RPMI7951 (cell line): ENCODE measurements at regions not wholly inside any gene's neighbourhood (a gene's known extent, or its start where the extent isn't known, plus 50 kb on each side); places are given as distances from the start of the nearest gene placed in this dataset.
"Not testable (repeated sequence)": the region's sequence is repeated elsewhere in the genome, so short reads cannot be mapped to it uniquely, and the experiment has no call there.

Source experiments
- DNase-seq: peaks from one replicate; pipeline ENCODE4 v3.0.0-alpha.2; 2012; ENCODE audit warnings: low read depth

DNA sequence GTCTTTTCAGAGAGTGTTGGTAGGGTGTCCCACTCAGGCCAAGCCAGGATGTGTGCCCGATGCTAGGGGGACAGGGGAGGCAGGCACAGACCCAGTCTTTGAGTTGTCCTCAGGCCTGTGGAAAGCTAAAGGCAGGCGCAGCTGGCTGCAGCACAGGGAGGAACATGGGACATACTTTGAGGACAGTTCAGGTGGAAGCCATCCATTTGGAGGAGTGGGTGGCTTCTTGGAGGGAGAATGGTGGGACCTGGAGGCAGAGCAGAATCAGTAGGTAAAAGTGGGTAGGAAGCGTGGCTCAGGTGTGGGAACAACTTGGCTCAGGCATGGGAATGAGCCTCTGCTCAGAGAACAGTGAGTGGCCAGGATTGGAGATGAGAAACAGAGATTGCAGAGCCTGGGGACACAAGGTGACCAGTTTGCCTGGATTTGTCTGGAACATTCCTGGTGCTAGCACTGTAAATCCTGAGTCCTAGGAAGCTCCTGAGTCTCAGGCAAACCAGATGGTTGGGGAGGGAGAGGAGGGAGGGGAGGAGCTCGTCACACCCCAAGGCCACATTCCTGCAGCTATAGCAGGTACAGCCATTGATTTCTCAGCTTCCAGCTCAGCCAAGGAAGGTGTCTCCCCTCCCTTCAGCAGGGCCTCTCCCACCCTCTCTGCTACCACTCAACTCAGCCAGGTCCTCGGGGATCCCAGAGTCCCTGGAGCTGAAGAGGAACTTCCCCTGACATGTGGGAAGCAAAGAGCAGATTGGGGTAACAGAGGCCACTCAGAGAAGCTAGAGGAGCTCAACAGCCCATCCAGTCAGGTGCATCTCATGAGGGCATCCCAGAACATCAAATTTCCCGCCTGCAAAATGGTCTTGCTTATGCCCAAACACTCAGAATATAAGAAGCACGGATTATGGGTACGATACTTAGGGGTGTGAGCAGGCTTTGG is 65.2 kb upstream of the TINAGL1 start:
- no peak for DNase-seq

DNA sequence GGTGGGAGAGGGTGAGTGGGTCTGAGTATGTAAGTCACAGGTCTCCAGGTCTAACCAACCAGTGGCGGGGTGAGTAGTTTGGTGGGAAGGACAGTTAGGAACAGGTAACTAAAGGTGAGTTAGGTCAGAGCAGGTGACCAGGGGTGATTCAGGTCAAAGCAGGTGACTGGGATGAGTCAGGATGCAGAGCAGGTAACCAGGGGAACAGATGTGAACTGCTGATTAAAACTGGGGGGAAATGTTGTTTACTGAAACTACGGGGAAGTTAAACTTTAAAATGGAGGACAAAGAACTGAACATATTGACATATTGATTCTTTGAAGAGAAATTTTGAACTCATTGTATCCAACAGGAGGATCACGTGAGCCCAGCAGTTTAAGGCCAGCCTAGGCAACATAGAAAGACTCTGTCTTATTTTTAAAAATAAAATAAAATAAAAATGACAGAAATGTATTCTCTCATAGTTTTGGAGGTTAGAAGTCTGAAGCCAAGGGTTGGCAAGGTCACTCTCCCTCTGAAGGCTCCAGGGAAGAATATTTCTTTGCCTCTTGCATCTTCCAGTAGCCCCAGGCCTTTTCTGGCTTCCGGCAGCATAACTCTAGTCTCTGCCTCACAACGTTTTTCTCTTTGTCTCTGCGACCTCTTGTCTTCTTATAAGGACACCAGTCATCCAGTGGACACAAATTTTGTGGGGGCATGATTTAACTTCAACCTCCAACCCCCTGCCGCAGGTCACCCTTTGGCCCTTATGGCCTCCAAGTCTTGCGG is 64.3 kb upstream of the TINAGL1 start:
- no peak for DNase-seq

DNA sequence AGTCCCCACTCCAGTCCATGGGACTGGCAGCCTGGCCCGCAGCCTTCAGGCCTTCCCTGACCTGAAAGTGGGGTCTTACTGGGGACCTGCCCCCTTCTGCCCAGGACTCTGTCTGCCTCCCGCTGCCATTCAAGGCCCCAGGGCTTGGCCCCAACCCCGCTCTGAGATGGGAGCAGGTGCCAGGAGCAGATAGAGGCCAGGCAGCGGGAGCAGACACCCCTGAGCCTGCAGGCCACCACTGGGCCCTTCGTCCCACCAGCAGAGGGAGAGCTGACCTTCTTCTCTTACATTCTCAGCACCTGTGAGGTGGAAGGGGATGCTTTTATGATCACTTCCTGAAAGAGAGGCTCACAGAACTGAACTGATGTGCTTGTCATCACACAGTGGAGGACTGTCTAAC is 62.2 kb upstream of the TINAGL1 start:
- no peak for DNase-seq

DNA sequence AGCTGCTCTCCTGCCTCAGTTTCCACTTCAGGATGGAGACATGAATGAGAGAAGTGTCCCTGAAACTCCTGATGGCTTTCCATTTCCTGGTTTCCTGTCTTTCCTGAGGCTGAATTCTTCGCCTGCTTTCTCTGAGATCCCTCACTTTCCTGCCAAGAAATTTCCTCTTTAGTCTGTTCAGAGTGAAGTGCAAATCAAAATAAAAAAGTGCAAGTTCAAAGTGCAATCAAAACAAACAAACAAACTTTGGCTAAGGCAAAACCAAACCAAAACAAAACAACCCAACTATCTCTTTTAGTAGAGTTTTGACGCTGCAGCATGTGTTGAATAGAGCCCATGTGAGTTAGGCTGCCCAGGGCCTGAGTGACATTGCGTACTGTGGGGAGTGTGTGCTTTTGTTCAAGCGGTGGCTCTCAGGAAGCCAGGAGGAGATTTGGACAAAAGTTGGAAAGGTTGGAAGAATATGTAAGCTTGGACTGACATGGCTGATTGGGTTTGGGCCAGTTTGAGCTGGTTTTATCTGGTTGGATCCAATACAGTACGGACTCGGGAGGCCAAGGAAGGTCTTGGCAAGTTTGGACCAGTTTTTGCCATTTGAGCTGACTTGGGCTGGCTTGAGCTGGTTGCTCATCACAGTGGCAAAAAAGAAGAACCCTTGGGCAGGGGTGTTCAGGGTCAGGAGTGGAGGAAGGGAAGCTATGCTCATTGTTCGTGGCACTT is 61.1 kb upstream of the TINAGL1 start:
- DNase-seq: no peak

DNA sequence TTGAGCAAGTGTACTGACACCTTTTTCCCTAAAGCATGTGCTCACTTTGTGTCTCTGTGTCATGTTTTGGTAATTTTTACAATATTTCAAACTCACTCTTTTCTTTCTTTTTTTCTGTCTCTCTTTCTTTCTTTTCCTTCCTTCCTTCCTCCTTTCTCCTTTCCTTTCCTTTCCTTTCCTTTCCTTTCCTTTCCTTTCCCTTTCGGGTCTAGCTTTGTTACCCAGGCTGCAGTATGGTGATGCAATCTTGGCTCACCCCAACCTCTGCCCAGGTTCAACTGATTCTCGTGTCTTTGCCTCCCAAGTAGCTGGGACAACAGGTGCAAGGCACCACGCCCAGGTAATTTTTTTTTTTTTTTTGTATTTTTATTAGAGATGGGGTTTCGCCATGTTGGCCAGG is 60.4 kb upstream of the TINAGL1 start:
- no peak for DNase-seq

DNA sequence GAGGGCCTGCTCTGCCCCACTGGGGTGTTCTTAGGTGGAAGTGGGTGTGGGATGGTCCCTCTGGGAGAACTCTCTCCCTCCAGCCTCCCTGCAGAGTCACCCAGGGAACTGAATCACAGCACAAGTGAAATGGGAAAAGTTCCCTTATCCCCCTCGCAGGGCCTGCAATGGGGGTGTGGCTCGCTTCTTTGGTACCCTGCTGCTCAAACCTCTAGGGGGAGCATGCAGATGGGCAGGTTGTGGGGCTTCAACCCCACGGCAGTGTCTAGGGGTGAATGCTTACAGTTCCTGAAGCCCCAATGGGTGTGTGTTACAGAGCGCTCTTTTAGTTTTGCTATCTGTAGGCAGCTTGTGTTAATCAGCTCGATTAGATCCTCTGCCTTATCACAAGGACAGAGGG is 59.0 kb upstream of the TINAGL1 start:
- DNase-seq: no peak

DNA sequence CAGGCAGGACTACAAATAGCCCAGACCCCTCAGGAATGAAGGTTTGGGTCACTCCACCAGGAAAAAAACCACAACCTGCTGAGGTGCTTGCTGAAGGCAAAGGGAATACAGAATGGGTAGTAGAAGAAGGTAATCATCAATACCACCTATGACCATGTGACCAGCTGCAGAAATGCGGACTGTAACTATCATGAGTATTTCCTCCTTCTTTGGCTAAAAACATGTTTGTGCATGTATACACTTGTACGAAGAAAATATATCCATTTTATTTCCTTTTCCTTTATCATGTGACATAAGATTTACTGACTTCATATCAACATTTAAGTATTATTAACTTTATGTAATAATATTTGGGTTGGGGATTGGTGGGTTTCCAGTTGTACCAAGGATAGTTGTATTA is 58.3 kb upstream of the TINAGL1 start:
- not testable (repeated sequence) for DNase-seq

DNA sequence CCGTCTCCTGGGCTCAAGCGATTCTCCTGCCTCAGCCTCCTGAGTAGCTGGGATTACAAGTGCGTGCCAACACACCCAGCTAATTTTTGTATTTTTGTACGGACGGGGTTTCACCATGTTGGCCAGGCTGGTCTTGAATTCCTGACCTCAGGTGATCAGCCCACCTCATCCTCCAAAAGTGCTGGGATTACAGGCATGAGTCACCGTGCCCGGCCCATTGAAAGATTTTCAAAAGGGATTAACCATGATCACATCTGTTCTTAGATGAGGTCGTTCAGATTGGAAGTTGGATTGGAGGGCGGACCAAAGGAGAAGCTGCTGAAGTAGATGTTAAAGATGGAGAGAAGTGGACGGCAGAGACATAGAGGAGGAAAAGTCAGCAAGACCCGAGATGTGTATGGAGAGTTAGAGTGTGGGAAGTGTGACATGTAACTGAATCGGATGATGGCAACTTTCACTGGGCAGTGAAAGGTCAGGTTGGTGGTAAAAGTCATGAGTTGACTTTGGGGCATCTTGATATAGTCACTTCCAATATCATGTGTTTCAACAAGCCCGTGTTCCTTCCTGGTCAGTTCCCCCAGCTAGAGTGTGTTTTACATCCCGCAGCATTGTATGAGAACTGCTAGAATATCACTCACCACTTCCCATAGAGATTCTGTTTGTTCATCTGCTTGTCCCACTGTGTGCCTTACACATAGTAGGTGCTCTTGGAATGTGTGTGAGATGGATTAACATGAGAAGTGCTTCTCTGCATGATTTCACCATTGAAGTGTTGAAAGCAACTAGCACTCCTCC is 54.4 kb upstream of the TINAGL1 start:
- DNase-seq: no peak

DNA sequence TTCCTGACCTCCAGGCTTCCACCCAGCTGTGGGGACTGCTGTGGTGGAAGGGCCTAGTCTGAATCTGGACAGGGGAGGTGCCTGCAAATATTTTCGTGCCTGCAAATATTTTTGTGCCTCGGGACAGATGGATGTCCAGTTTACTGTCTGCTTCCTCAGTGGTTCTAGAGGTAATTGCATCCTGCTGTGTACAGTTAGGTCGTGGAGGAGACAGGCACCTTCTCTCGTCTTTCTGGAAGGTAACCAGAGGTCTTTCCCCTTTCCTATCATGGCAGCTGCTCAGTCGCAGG is 53.8 kb upstream of the TINAGL1 start:
- no peak for DNase-seq

DNA sequence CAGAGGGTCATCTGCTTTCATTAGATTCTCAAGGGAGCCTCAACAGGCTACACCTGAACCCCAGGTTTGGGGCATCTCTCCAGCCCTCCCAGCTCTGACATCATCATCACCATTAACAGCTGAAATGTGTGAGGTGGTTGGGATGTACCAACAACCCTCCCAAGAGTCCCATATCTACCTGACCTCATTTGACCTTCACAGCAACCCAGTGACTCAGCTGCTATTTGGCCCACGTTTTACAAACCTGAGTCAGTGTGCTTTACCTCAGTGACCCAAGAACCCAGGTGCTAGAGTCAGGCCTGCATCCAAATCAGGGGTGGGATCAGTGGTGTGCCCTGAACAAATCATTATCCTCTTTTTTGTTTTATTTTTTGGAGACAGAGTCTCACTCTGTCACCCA is 53.3 kb upstream of the TINAGL1 start:
- peak; percentile 21 for DNase-seq

DNA sequence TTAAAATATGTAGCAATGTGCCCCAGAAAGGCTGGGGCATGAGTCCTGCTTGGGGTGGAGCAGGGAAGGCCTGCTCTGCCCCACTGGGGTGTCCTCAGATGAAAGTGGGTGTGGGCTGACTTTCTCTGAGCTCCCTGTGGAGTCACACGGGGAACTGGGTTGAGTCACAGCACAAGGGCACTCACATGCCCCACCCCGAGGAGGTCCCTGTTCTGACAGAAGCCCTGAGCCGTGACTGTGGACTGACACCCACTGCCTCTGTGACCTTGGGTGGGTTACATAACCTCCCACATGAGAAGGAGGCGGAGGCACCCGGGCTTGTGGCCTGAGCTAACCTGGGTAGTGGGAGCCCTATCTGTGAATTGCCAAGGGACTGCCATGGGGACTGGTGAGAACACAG is 52.5 kb upstream of the TINAGL1 start:
- DNase-seq: peak; percentile 21

DNA sequence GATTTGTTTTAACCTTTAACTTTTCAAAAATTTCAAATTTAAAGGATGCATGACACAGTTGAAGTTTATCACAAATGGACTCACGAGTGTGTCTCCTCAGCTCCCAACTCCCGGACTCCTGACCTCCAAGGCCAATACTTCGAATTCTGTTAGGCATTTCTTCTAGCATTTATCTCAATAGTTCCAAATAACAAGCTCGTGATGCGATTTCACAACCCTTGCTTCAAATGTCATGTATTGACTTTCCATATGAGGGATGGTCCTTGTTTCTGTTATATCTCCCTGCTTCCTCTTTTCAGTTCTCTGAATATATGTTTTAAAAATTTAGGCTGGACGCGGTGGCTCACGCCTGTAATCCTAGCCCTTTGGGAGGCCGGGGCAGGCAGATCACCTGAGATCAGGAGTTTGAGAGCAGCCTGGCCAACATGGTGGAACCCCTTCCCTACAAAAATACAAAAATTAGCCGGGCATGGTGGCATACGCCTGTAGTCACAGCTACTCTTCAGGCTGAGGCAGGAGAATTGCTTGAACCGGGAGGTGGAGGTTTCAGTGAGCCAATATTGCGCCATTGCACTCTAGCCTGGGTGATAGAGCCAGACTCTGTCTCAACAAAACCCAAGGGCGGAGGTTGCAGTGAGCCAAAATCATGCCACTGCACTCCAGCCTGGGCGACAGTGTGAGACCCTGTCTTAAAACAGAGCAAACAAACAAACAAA is 52.0 kb upstream of the TINAGL1 start:
- no peak for DNase-seq
